Sigmoid colon (tissue), 4 donors: ENCODE measurements at regions not wholly inside any gene's neighbourhood (a gene's known extent, or its start where the extent isn't known, plus 50 kb on each side); places are given as distances from the start of the nearest gene placed in this dataset.

ENCODE experiments used
- CTCF ChIP-seq, 4 experiments: fragments of 450-650 bp in 3 of 4; fragments of 200-600 bp in 1 of 4; IDR thresholded peaks; one replicate each; pipeline ENCODE4 v1.5.1; 2016 to 2019; ENCODE audit warnings: antibody characterized with exemption in 4 of 4, mild to moderate bottlenecking in 3 of 4, moderate library complexity in 2 of 4
- POLR2A ChIP-seq, 2 donors: fragments of 450-650 bp; IDR thresholded peaks; one replicate each; pipeline ENCODE4 v1.6.1; 2016; ENCODE audit warnings: antibody characterized with exemption in 2 of 2, mild to moderate bottlenecking in 2 of 2, moderate library complexity in 2 of 2
- POLR2AphosphoS5 ChIP-seq, 4 donors: sonication (generic); formaldehyde crosslinking; IDR thresholded peaks; one replicate each; pipeline ENCODE4 v1.6.1; 2017; ENCODE audit warnings: antibody characterized with exemption in 4 of 4

GRCh38 chr5:166571668-166572067, 1719.8 kb upstream of the WWC1 start:
- TF ChIP-seq POLR2AphosphoS5 (IDR thresholded peaks at IDR 0.05) = no peak
- TF ChIP-seq CTCF (IDR thresholded peaks at IDR 0.05) = no peak
- TF ChIP-seq POLR2A (IDR thresholded peaks at IDR 0.05) = no peak
